Neural cell (in vitro differentiated cells): ENCODE measurements at regions not wholly inside any gene's neighbourhood (a gene's known extent, or its start where the extent isn't known, plus 50 kb on each side); places are given as distances from the start of the nearest gene placed in this dataset.
"Not testable (repeated sequence)": the region's sequence is repeated elsewhere in the genome, so short reads cannot be mapped to it uniquely, and the experiment has no call there.

Experiments used
- H2AFZ ChIP-seq: fragments of 200-600, 300-800 bp; sonication (generic), shearing (Covaris generic); 2 replicates; pipeline ENCODE4 v1.6.0; 2014; ENCODE audit warnings: low read depth, mild to moderate bottlenecking, antibody characterized with exemption, low read length, moderate library complexity
- H3F3A ChIP-seq: fragments of 200-600 bp; shearing (Covaris generic); 2 replicates; pipeline ENCODE4 v1.6.1; 2016; ENCODE audit warnings: mild to moderate bottlenecking, moderate library complexity, mixed read lengths, antibody characterized with exemption, low read length; ENCODE audit not compliant: insufficient read depth, poor library complexity, severe bottlenecking
- H3K27ac ChIP-seq: fragments of 200-600, 300-800 bp; sonication (generic), shearing (Covaris generic); 2 replicates; pipeline ENCODE4 v1.5.1; 2014; ENCODE audit warnings: mild to moderate bottlenecking, low read length, moderate library complexity
- H3K27me3 ChIP-seq: fragments of 300-800, 200-600 bp; sonication (generic), shearing (Covaris generic); 2 replicates; pipeline ENCODE4 v1.6.0; 2014; ENCODE audit warnings: mild to moderate bottlenecking, low read depth, low read length, moderate library complexity; ENCODE audit not compliant: insufficient read depth
- H3K36me3 ChIP-seq: fragments of 300-800, 200-600 bp; sonication (generic), shearing (Covaris generic); 2 replicates; pipeline ENCODE4 v1.5.1; 2014; ENCODE audit warnings: mild to moderate bottlenecking, antibody characterized with exemption, low read length, moderate library complexity; ENCODE audit not compliant: insufficient read depth
- H3K4me2 ChIP-seq: fragments of 300-800, 200-600 bp; sonication (generic), shearing (Covaris generic); 2 replicates; pipeline ENCODE4 v1.6.0; 2014; ENCODE audit warnings: mild to moderate bottlenecking, low read length
- H3K4me3 ChIP-seq: fragments of 300-800, 200-600 bp; sonication (generic), shearing (Covaris generic); 2 replicates; pipeline ENCODE4 v1.5.1; 2014; ENCODE audit warnings: mild to moderate bottlenecking, low read length, moderate library complexity
- H3K79me2 ChIP-seq: fragments of 200-600 bp; shearing (Covaris generic); replicated peaks from 2 replicates; pipeline ENCODE4 v1.6.0; 2014; ENCODE audit warnings: mild to moderate bottlenecking, low read length, moderate library complexity; ENCODE audit not compliant: insufficient read depth
- H3K9ac ChIP-seq: fragments of 300-800, 200-600 bp; sonication (generic), shearing (Covaris generic); 2 replicates; pipeline ENCODE4 v1.6.1; 2016; ENCODE audit warnings: mild to moderate bottlenecking, low read length, mixed read lengths
- H3K9me2 ChIP-seq: fragments of 200-600 bp; shearing (Covaris generic); 2 replicates; pipeline ENCODE4 v1.6.1; 2016; ENCODE audit warnings: mild to moderate bottlenecking, low read length, mixed read lengths; ENCODE audit not compliant: insufficient read depth
- H3K9me3 ChIP-seq: fragments of 200-600, 300-800 bp; sonication (generic), shearing (Covaris generic); 2 replicates; pipeline ENCODE4 v1.6.1; 2016; ENCODE audit warnings: mild to moderate bottlenecking, mixed run types, low read length, moderate library complexity, mixed read lengths
- H4K20me1 ChIP-seq: fragments of 200-600 bp; shearing (Covaris generic); 2 replicates; pipeline ENCODE4 v1.6.1; 2016; ENCODE audit warnings: mild to moderate bottlenecking, mixed run types; ENCODE audit not compliant: insufficient read depth
- EP300 ChIP-seq: fragments of 450-650 bp; conservative IDR thresholded peaks from 2 replicates; pipeline ENCODE4 v1.6.1; 2014; ENCODE audit warnings: antibody characterized with exemption, mild to moderate bottlenecking, moderate library complexity; ENCODE audit not compliant: poor library complexity, severe bottlenecking
- EZH2 ChIP-seq: fragments of 200-600, 300-800 bp; shearing (Covaris generic), sonication (generic); IDR thresholded peaks from 2 replicates; pipeline ENCODE4 v1.6.1; 2014; ENCODE audit warnings: antibody characterized with exemption, low read length, borderline replicate concordance, mild to moderate bottlenecking; ENCODE audit not compliant: insufficient read depth, poor library complexity, severe bottlenecking
- MXI1 ChIP-seq: fragments of 450-650 bp; conservative IDR thresholded peaks from 2 replicates; pipeline ENCODE4 v1.6.1; 2014; ENCODE audit warnings: antibody characterized with exemption, mild to moderate bottlenecking; ENCODE audit not compliant: poor library complexity, severe bottlenecking
- POLR2AphosphoS5 ChIP-seq: IDR thresholded peaks from 2 replicates; pipeline ENCODE4 v1.6.1; 2012
- RAD21 ChIP-seq: fragments of 450-650 bp; conservative IDR thresholded peaks from 2 replicates; pipeline ENCODE4 v1.6.1; 2014; ENCODE audit warnings: antibody characterized with exemption, mild to moderate bottlenecking, moderate library complexity
- SMC3 ChIP-seq: fragments of 450-650 bp; conservative IDR thresholded peaks from 2 replicates; pipeline ENCODE4 v1.6.1; 2014; ENCODE audit warnings: antibody characterized with exemption, mild to moderate bottlenecking, moderate library complexity; ENCODE audit not compliant: poor library complexity
- TAF1 ChIP-seq: IDR thresholded peaks from 2 replicates; pipeline ENCODE4 v1.6.1; 2012; ENCODE audit warnings: low read depth
- TF ChIP-seq, protein P1 (sequence below): IDR thresholded peaks from 2 replicates; pipeline ENCODE4 v1.6.1; 2012; ENCODE audit warnings: borderline replicate concordance
- TF ChIP-seq, protein P2 (sequence below): fragments of 450-650 bp; IDR thresholded peaks from 2 replicates; pipeline ENCODE4 v1.5.1; 2014; ENCODE audit warnings: antibody characterized with exemption, mild to moderate bottlenecking, moderate library complexity; ENCODE audit not compliant: poor library complexity, severe bottlenecking

DNA sequence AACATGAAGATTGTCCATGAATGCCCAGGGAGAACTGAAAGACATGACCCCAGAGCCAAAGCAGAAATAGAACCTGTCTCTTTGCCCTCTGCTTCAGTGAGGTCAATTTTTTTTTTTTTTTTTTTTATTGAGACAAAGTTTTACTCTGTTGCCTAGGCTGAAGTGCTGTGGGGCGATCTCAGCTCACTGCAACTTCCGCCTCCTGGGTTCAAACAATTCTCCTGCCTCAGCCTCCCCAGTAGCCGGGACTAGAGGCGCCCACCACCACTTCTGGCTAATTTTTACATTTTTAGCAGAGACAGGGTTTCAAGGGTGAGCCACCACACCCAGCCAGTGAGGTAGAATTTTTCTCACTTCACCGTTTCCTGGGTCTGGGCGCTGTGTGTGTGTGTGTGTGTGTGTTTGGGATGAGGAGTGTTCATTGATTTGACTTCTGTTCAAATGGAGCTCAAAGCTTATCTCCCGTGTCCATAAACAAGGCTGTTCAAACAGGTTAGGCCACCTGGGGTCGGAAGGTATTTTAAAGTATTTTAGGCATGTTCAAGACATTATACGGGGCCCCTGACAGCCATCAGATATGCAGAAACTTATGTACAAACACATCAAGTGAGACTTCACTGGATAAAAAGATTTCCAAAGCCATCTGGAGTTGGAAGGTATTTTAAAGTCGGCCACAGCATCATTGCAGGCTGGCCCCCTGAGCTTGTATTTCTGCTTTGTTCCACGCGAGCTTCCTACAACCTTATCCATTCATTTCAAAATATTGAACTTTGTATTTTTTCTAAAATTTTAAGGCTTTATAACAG lies 93.8 kb downstream of the MAP3K8 start:
- Histone ChIP-seq H3K4me3 (no peak overlapping the region), H4K20me1 (no peaks in the 10 kb centered on the region), H3K9ac (no peak overlapping the region), H3K27me3 (no peaks in the 10 kb centered on the region), H3K36me3 (no peaks in the 10 kb centered on the region), H3K9me3 (no peaks in the 10 kb centered on the region), H3K79me2 (no peaks in the 10 kb centered on the region), H2AFZ (no peak overlapping the region), H3F3A (no peaks in the 10 kb centered on the region), H3K27ac (no peak overlapping the region), H3K9me2 (no peaks in the 10 kb centered on the region), H3K4me2 (no peak overlapping the region)
- TF ChIP-seq EZH2, result no peak
- no peak for TF ChIP-seq RAD21
- no peak for TF ChIP-seq TAF1
- no peak for TF ChIP-seq MXI1
- TF ChIP-seq SMC3, result no peak
- no peak for TF ChIP-seq POLR2AphosphoS5

DNA sequence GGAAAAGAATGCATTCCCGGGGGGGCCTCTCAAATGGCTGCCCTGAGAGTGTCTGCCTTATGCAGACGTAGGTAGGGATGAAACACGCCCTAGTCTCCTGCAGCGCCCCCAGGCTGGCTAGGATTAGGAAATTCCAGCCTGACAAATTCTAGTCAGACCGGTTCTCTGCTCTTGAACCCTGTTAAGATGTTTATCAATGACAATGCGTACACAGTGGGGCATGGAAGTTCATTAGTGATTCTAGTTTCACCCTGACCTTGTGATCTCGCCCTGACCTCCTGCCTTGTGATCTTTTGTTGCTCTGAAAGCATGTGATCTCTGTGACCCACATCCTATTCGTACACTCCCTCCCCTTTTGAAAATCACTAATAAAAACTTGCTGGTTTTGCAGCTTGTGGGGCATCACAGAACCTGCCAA lies 88.7 kb downstream of the MAP3K8 start:
- not testable (repeated sequence) for H3K27ac ChIP-seq, H3K9me3 ChIP-seq, H3K79me2 ChIP-seq, H3K9ac ChIP-seq, H4K20me1 ChIP-seq, H3K4me3 ChIP-seq, H3K36me3 ChIP-seq, H3K4me2 ChIP-seq, H3K27me3 ChIP-seq, H3F3A ChIP-seq, H2AFZ ChIP-seq, H3K9me2 ChIP-seq

DNA sequence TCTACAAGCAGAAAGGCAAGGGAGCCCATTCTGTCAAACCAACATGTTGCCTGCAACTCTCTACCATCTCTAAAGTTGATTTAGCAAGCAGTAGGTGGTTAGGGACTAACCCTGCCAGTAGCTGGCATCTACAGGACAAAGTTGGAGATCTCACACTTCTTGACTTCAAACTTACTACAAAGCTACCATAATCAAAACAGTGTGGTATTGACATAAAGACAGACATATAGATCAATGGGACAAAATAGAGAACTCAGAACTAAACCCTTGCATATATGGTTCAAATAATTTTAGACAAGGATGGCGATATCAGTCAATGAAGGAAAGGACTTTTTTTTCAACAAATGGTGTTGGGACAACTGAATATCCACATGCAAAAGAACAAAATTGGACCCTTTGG lies 84.9 kb downstream of the MAP3K8 start:
- no peaks in the 10 kb centered on the region for H3K27me3 ChIP-seq

More for the DNA sequence above, 84.9 kb downstream of the MAP3K8 start:
- Histone ChIP-seq H3K4me3 (no peak overlapping the region), H3K9me2 (no peaks in the 10 kb centered on the region), H4K20me1 (no peaks in the 10 kb centered on the region), H3K4me2 (no peak overlapping the region), H3K9ac (no peak overlapping the region), H3K36me3 (no peaks in the 10 kb centered on the region), H3K27ac (no peak overlapping the region), H3F3A (no peaks in the 10 kb centered on the region), H2AFZ (no peak overlapping the region), H3K9me3 (peaks cover 5% of the 10 kb centered on the region), H3K79me2 (no peaks in the 10 kb centered on the region)
- TF ChIP-seq EZH2 (no peak), MXI1 (no peak), TAF1 (no peak), EP300 (no peak), SMC3 (no peak), POLR2AphosphoS5 (no peak), RAD21 (no peak)
- TF ChIP-seq, protein P1, sequence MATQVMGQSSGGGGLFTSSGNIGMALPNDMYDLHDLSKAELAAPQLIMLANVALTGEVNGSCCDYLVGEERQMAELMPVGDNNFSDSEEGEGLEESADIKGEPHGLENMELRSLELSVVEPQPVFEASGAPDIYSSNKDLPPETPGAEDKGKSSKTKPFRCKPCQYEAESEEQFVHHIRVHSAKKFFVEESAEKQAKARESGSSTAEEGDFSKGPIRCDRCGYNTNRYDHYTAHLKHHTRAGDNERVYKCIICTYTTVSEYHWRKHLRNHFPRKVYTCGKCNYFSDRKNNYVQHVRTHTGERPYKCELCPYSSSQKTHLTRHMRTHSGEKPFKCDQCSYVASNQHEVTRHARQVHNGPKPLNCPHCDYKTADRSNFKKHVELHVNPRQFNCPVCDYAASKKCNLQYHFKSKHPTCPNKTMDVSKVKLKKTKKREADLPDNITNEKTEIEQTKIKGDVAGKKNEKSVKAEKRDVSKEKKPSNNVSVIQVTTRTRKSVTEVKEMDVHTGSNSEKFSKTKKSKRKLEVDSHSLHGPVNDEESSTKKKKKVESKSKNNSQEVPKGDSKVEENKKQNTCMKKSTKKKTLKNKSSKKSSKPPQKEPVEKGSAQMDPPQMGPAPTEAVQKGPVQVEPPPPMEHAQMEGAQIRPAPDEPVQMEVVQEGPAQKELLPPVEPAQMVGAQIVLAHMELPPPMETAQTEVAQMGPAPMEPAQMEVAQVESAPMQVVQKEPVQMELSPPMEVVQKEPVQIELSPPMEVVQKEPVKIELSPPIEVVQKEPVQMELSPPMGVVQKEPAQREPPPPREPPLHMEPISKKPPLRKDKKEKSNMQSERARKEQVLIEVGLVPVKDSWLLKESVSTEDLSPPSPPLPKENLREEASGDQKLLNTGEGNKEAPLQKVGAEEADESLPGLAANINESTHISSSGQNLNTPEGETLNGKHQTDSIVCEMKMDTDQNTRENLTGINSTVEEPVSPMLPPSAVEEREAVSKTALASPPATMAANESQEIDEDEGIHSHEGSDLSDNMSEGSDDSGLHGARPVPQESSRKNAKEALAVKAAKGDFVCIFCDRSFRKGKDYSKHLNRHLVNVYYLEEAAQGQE, result no peak
- TF ChIP-seq, protein P2, sequence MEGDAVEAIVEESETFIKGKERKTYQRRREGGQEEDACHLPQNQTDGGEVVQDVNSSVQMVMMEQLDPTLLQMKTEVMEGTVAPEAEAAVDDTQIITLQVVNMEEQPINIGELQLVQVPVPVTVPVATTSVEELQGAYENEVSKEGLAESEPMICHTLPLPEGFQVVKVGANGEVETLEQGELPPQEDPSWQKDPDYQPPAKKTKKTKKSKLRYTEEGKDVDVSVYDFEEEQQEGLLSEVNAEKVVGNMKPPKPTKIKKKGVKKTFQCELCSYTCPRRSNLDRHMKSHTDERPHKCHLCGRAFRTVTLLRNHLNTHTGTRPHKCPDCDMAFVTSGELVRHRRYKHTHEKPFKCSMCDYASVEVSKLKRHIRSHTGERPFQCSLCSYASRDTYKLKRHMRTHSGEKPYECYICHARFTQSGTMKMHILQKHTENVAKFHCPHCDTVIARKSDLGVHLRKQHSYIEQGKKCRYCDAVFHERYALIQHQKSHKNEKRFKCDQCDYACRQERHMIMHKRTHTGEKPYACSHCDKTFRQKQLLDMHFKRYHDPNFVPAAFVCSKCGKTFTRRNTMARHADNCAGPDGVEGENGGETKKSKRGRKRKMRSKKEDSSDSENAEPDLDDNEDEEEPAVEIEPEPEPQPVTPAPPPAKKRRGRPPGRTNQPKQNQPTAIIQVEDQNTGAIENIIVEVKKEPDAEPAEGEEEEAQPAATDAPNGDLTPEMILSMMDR, result no peak
